Activated CD8-positive, alpha-beta memory T cell treated with anti-CD3 and anti-CD28 coated beads for 48 hours (primary cell): ENCODE measurements at regions not wholly inside any gene's neighbourhood (a gene's known extent, or its start where the extent isn't known, plus 50 kb on each side); places are given as distances from the start of the nearest gene placed in this dataset.
"Not testable (repeated sequence)": the region's sequence is repeated elsewhere in the genome, so short reads cannot be mapped to it uniquely, and the experiment has no call there.

Experiments used
- DNase-seq, 3 experiments: peaks; one replicate each; pipeline ENCODE4 v3.0.0-alpha.2; 2020; ENCODE audit warnings: low read depth in 2 of 3, low spot score in 2 of 3

- DNase-seq: no peak
Measured at GRCh38 chr16:31718998-31719397, 154.6 kb upstream of the ZNF267 start.

- no peak for DNase-seq
Measured at GRCh38 chr16:31727553-31727952, 146.1 kb upstream of the ZNF267 start.

- DNase-seq: no peak
Measured at GRCh38 chr16:31734265-31734664, 139.3 kb upstream of the ZNF267 start.

- not testable (repeated sequence) for DNase-seq
Measured at GRCh38 chr16:31745098-31745497, 128.5 kb upstream of the ZNF267 start.

- DNase-seq: no peak
Measured at GRCh38 chr16:31745900-31746299, 127.7 kb upstream of the ZNF267 start.

GRCh38 chr16:31754998-31755615 lies 118.5 kb upstream of the ZNF267 start:
- no peak for DNase-seq

- no peak for DNase-seq
Measured at GRCh38 chr16:31764103-31764502, 109.5 kb upstream of the ZNF267 start.

- no peak for DNase-seq
Measured at GRCh38 chr16:31767267-31767666, 106.3 kb upstream of the ZNF267 start.

- no peak for DNase-seq
Measured at GRCh38 chr16:31780342-31780741, 93.3 kb upstream of the ZNF267 start.

GRCh38 chr16:31785126-31785525 lies 88.5 kb upstream of the ZNF267 start:
- DNase-seq: no peak

- DNase-seq: no peak
Measured at GRCh38 chr16:31807086-31807485, 66.5 kb upstream of the ZNF267 start.

- DNase-seq: no peak
Measured at GRCh38 chr16:31810863-31811262, 62.7 kb upstream of the ZNF267 start.

- not testable (repeated sequence) for DNase-seq
Measured at GRCh38 chr16:31816141-31816540, 57.5 kb upstream of the ZNF267 start.

GRCh38 chr16:31819386-31819785 lies 54.2 kb upstream of the ZNF267 start:
- no peak for DNase-seq

GRCh38 chr16:31819948-31820347 lies 53.7 kb upstream of the ZNF267 start:
- no peak for DNase-seq
